ENCODE measurements at regions not wholly inside any gene's neighbourhood (a gene's known extent, or its start where the extent isn't known, plus 50 kb on each side); places are given as distances from the start of the nearest gene placed in this dataset.
A peak's percentile ranks its signal among the peaks of the same experiment; 100 is the strongest.

GRCh38 chr9:16207161-16207560 is 654.3 kb downstream of the CCDC171 start:
- DNase-seq = no peak
- Histone ChIP-seq H3K36me3 (replicated peaks in 1 of 2; ENCODE audit: control insufficient read depth in 1 of 2, insufficient read depth in 2 of 2, low read length in 1 of 2) (no peaks in the 10 kb centered on the region), H3K79me2 (ENCODE audit: insufficient read depth) (no peaks in the 10 kb centered on the region), H4K20me1 (ENCODE audit: insufficient read depth) (no peaks in the 10 kb centered on the region), H3K4me3 (ENCODE audit: low read depth in 2 of 2, low read length in 1 of 2) (no peak overlapping the region), H3K4me2 (peak overlapping the region; percentile 43; the same call in 1 of the 2 replicates), H3F3A (replicated peaks; ENCODE audit: insufficient read depth) (peaks cover 14% of the 10 kb centered on the region), H3K27ac (ENCODE audit: low read depth in 2 of 2, low read length in 1 of 2) (peak overlapping the region in 1 of 2 experiments; percentile 27; a peak in 2 of 4 replicates), H3K9me2 (no peaks in the 10 kb centered on the region), H3K4me1 (ENCODE audit: control insufficient read depth in 1 of 2, insufficient read depth in 2 of 2, low read depth in 1 of 2, low read length in 1 of 2) (peaks cover 4 to 28% of the 10 kb centered on the region in 2 experiments), H3K9ac (no peak overlapping the region), H3K9me3 (0 out of 2 replicates have a peak, but pooled peaks cover 6% of the 10 kb centered on the region), H3K27me3 (ENCODE audit: insufficient read depth) (no peaks in the 10 kb centered on the region), H2AFZ (ENCODE audit: low read depth) (peak overlapping the region; percentile 53)
- TF ChIP-seq RXRA (IDR thresholded peaks at IDR 0.05; ENCODE audit: borderline replicate concordance, low read depth) (no peak), ZBTB33 (IDR thresholded peaks at IDR 0.05; ENCODE audit: borderline replicate concordance, low read depth) (no peak), GABPA (IDR thresholded peaks at IDR 0.05; ENCODE audit: low read depth) (peak; percentile 56; the same call in 1 of the 2 replicates)
- POLR2A ChIA-PET = no interaction called here
- WGBS (ENCODE audit: low lambda C conversion rate) = 68% methylated on average over 9 of the region's 9 CpGs
- CTCF ChIA-PET = interaction anchor here (1.1 kb wide), 1 partner anchor 55 kb away, joined by 4 read pairs; no protein-coding TSS in a partner anchor

- Histone ChIP-seq H3K79me2 (ENCODE audit: insufficient read depth) (no peaks in the 10 kb centered on the region), H4K20me1 (ENCODE audit: insufficient read depth) (no peaks in the 10 kb centered on the region), H3K9me3 (0 out of 2 replicates have a peak, but pooled peaks cover 6% of the 10 kb centered on the region), H3K9me2 (no peaks in the 10 kb centered on the region), H3K4me3 (ENCODE audit: low read depth in 2 of 2, low read length in 1 of 2) (no peak overlapping the region), H3K9ac (no peak overlapping the region), H2AFZ (ENCODE audit: low read depth) (no peak overlapping the region), H3K27me3 (ENCODE audit: insufficient read depth) (no peaks in the 10 kb centered on the region), H3K27ac (ENCODE audit: low read depth in 2 of 2, low read length in 1 of 2) (no peak overlapping the region), H3K4me1 (ENCODE audit: control insufficient read depth in 1 of 2, insufficient read depth in 2 of 2, low read depth in 1 of 2, low read length in 1 of 2) (peaks cover 0 to 24% of the 10 kb centered on the region in 2 experiments; a peak in 3 of 4 replicates), H3K36me3 (replicated peaks in 1 of 2; ENCODE audit: control insufficient read depth in 1 of 2, insufficient read depth in 2 of 2, low read length in 1 of 2) (no peaks in the 10 kb centered on the region), H3K4me2 (no peak overlapping the region), H3F3A (replicated peaks; ENCODE audit: insufficient read depth) (peaks cover 16% of the 10 kb centered on the region)
- DNase-seq = no peak
- ChIA-PET POLR2A (no interaction called here), CTCF (interaction anchor here (1.0 kb wide), 2 partner anchors 13 to 23 kb away, joined by 3 read pairs; no protein-coding TSS in a partner anchor)
- 88% methylated on average over 1 of the region's 1 CpG for WGBS (ENCODE audit: low lambda C conversion rate)
- TF ChIP-seq SIN3A (IDR thresholded peaks at IDR 0.05; ENCODE audit: borderline replicate concordance, low read depth, low read length) (no peak), RFX5 (IDR thresholded peaks at IDR 0.05; ENCODE audit: low read length) (no peak), SMC3 (IDR thresholded peaks at IDR 0.05; ENCODE audit: low read depth, low read length) (no peak), NFIC (IDR thresholded peaks at IDR 0.05; ENCODE audit: borderline replicate concordance) (no peak), EZH2phosphoT487 (IDR thresholded peaks at IDR 0.05; ENCODE audit: borderline replicate concordance, low read depth) (no peak)
Measured at GRCh38 chr9:16210440-16210839, 657.6 kb downstream of the CCDC171 start.

GRCh38 chr9:16211946-16212345 is 658.5 kb downstream of the BNC2 start:
- CTCF ChIA-PET = interaction anchor here (1.0 to 1.6 kb wide), 2 partner anchors 10 to 11 kb away, joined by 3 to 4 read pairs; no protein-coding TSS in a partner anchor
- TF ChIP-seq ELF1 (IDR thresholded peaks at IDR 0.05) = no peak
- TF ChIP-seq PBX3 (IDR thresholded peaks at IDR 0.05) = no peak
- no peak for TF ChIP-seq TCF12 (IDR thresholded peaks at IDR 0.05)
- no peak for TF ChIP-seq GABPA (IDR thresholded peaks at IDR 0.05; ENCODE audit: low read depth)
- TF ChIP-seq GATA2 (CRISPR knock-in tag; IDR thresholded peaks at IDR 0.05) = no peak
- no peak for TF ChIP-seq NFIC (IDR thresholded peaks at IDR 0.05; ENCODE audit: borderline replicate concordance)
- no peak for TF ChIP-seq RAD21 (IDR thresholded peaks at IDR 0.05; ENCODE audit: low read length)
- no peak for TF ChIP-seq REST (IDR thresholded peaks at IDR 0.05; ENCODE audit: low read depth, low read length)
- TF ChIP-seq MXI1 (IDR thresholded peaks at IDR 0.05; ENCODE audit: low read depth, low read length) = no peak
- no peak for TF ChIP-seq MAX (IDR thresholded peaks at IDR 0.05; ENCODE audit: low read depth)

More at GRCh38 chr9:16211946-16212345, 658.5 kb downstream of the BNC2 start:
- Histone ChIP-seq H3K79me2 (ENCODE audit: insufficient read depth) (no peaks in the 10 kb centered on the region), H3K27me3 (ENCODE audit: insufficient read depth) (no peaks in the 10 kb centered on the region), H3F3A (replicated peaks; ENCODE audit: insufficient read depth) (peaks cover 16% of the 10 kb centered on the region), H2AFZ (ENCODE audit: low read depth) (no peak overlapping the region), H3K9me3 (0 out of 2 replicates have a peak, but pooled peaks cover 6% of the 10 kb centered on the region), H3K9me2 (no peaks in the 10 kb centered on the region), H4K20me1 (ENCODE audit: insufficient read depth) (no peaks in the 10 kb centered on the region), H3K4me3 (ENCODE audit: low read depth in 2 of 2, low read length in 1 of 2) (no peak overlapping the region), H3K4me1 (ENCODE audit: control insufficient read depth in 1 of 2, insufficient read depth in 2 of 2, low read depth in 1 of 2, low read length in 1 of 2) (peaks cover 0 to 21% of the 10 kb centered on the region in 2 experiments; a peak in 3 of 4 replicates), H3K4me2 (no peak overlapping the region), H3K36me3 (replicated peaks in 1 of 2; ENCODE audit: control insufficient read depth in 1 of 2, insufficient read depth in 2 of 2, low read length in 1 of 2) (no peaks in the 10 kb centered on the region), H3K9ac (no peak overlapping the region), H3K27ac (ENCODE audit: low read depth in 2 of 2, low read length in 1 of 2) (no peak overlapping the region)
- POLR2A ChIA-PET = no interaction called here
- no peak for DNase-seq
- WGBS (ENCODE audit: low lambda C conversion rate) = 91% methylated on average over 3 of the region's 3 CpGs

Data from SK-N-SH (cell line).